GM21529 (cell line): ENCODE measurements at regions not wholly inside any gene's neighbourhood (a gene's known extent, or its start where the extent isn't known, plus 50 kb on each side); places are given as distances from the start of the nearest gene placed in this dataset.
"Not testable (repeated sequence)": the region's sequence is repeated elsewhere in the genome, so short reads cannot be mapped to it uniquely, and the experiment has no call there.

ENCODE experiments used
- ATAC-seq: cut with Tn5 transposase; IDR thresholded peaks from one replicate; pipeline ENCODE4 v1.9.1; 2021; ENCODE audit not compliant: unreplicated experiment

DNA sequence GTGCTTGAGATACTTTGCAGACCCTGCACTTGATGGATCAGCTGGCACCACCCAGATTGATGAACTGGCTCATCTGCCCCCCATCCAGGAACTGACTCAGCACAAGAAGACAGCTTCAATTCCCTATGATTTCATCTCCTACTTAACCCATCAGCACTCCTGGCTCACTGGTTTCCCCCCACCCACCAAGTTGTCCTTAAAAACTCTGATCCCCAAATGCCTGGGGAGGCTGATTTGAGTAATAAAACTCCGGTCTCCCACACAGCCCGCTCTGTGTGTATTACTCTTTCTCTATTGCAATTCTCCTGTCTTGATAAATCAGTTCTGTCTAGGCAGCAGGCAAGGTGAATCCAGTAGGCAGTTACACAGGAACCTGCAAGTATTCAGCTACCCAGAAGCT lies 102.1 kb upstream of the TMTC4 start:
- not testable (repeated sequence) for ATAC-seq

DNA sequence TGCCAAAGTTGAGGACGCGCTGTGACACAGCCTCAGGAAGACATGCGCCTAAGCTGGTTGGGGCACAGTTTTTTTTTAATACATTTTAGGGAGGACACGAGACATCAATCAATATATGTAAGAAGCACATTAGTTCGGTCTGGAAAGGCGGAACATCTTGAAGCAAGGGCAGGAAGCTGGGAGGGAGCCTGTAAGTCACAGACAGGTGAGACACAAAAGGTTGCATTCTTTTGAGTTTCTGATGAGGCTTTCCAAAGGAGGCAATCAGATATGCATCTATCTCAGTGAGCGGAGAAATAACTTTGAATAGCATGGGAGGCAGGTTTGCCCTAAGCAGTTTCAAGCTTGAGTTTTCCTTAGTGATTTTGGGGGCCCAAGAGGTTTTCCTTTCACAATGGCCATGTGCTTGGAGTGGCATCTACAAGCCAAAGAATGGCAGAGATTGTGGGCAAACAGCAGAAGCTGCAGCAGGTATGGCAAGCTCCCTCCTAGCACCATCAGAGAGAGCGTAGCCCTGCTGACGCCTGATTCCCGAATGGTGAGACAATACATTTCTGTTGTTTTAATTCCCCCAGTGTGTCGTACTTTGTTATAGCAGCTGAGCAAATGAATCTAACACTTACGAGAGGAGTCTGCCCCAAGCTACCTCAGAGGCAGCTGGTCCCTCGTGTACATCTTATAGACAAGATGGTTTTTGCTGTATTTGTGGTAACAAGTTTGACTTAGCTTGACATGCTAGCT lies 99.5 kb upstream of the TMTC4 start:
- no peak for ATAC-seq

DNA sequence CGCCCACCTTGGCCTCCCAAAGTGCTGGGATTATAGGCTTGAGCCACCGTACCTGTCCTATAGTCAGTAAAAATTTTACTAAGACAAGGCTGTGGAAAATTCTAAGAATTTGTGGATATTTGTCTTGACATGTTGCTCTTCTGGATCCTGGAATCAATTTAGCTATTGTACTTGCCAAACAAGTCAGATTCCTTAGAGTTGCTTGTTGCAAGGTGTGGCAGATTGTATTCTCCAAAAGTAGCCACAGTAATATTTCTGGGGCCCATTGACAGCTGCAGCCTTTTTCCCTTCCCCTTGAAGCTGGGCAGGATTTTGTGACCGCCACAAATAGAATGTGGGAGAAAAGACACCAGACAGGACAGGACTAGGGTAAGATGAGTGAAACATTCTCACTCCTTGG lies 98.8 kb upstream of the TMTC4 start:
- ATAC-seq: no peak

DNA sequence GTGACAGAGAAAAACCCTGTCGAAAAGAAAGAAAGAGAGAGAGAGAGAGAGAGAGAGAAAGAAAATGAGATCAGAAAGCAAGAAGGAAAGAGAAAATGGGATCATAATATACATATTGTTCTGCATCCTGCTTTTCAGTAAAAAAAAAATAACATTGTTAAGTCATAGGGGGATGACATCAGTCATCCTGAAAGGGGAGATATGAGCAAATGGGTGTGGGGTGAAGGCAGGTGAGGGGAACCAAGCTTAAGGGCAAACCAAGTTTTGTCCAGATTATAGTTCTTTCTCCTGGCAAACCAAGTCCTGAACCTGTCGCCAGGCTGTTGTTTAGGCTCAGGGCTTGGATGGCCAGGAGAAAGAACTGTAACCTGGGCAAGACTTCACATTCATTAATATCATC lies 92.6 kb upstream of the TMTC4 start:
- no peak for ATAC-seq

DNA sequence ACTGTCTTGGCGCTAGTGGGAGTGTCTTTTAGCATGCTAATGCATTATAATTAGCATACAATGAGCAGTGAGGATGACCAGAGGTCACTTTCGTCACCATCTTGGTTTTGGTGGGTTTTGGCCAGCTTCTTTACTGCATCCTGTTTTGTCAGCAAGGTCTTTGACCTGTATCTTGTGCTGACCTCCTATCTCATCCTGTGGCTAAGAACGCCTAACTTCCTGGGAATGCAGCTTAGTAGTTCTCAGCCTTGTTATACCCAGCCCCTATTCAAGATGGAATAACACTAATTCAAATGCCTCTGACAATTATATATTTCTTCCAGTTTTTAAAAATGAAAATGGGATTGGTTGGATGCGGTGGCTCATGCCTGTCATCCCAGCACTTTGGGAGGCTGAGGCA lies 92.0 kb upstream of the TMTC4 start:
- ATAC-seq: not testable (repeated sequence)

DNA sequence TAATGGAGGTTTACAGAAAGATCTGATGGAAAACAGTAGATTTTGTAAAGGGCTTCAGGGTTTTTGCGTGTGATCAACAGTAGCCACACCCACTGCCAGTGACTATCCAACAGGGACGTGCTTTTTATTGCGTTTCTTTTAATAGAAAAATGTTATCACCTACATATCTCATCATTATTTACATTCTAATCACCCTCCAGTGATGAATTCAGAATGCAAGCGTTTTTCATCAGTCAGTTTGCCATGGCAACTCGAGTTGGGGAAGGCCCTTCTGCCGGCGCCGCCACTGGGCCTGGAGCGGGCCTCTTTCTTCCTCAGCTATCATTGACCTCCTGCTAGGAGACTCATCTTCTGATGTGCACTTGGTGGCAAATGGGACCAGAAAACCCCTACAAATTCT lies 90.3 kb upstream of the TMTC4 start:
- ATAC-seq: no peak

DNA sequence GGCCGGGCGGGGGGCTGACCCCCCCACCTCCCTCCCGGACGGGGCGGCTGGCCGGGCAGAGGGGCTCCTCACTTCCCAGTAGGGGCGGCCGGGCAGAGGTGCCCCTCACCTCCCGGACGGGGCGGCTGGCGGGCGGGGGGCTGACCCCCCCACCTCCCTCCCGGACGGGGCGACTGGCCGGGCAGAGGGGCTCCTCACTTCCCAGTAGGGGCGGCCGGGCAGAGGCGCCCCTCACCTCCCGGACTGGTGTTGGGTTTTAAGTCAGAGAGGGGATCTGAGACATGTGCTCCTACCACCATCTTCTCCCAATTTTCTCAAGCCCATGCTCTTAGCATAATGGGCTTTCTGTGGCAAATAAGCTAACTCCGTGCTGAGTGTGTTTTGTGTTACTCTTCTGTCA lies 87.5 kb upstream of the TMTC4 start:
- ATAC-seq: not testable (repeated sequence)

DNA sequence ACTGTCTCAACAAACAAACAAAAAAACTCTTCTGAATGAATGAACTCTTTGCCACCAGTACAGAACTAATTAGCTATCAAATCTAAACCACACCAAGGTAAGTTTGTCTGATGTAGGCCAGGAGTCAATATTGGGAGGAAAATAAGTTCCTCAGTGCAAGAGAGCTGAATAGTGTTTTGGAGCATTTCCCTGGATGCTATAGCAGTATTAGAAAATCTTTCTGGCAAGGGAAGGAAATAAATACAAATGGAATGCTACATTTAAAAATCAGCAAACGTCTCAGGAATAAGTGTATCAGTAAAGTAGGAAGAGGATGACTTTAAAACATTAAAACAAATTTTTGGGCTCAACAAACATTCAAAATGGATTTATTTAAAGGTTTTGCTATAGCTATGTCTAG lies 81.3 kb upstream of the TMTC4 start:
- ATAC-seq: no peak

DNA sequence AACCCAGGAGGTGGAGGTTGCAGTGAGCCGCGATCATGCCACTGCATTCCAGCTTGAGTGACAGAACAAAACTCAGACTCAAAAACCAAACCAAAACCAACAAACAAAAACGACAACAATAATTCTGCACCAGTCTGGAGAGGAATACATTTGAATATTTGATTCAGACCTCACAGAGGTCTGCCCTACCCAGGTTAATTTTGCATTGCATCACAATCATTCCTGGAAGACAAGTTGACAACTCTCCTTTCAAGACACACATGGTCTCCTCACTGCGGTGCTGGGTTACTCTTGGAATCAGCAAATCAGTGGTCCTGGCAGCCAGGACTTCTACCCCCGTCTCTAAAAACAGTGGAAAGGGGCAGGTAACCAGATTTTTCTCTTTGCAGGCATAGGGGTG lies 79.9 kb upstream of the TMTC4 start:
- no peak for ATAC-seq

DNA sequence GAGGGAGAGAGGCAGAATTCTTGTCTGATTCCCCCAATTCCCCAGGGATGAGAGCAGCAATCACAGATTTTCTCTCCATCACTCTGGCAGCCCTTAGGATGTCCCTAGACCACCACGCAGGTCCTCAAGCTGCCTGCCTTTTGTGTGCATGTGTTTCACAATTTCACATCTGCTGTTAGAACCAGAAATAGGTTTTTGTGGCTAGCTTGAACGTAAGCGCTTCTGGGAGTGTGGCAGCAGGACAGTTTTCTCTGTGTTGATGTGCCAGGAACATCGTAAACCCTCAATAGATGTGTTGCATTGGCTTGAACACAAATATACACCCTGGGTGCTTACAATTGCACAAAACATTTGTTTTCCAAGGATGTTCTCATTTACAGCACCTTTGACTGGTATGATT lies 78.8 kb upstream of the TMTC4 start:
- ATAC-seq: no peak

DNA sequence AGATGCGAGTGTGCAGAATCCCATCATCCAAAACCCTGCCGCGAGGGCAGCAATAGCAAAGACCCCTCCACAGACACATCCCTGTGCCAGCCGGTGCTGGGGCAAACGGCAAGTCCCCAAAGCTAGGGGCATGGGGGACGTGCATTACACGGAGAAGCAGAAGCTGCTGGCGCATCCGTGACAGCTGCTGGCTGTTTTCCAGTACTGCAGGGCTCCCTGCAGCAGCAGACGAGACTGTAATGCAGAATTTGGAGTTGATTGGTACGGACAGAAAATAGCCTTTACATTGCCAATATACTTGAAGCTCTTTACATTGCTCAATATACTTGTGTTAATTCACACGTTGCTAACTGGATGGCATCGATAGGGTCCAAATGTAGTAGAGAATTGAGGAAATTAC lies 77.2 kb upstream of the TMTC4 start:
- ATAC-seq: no peak

DNA sequence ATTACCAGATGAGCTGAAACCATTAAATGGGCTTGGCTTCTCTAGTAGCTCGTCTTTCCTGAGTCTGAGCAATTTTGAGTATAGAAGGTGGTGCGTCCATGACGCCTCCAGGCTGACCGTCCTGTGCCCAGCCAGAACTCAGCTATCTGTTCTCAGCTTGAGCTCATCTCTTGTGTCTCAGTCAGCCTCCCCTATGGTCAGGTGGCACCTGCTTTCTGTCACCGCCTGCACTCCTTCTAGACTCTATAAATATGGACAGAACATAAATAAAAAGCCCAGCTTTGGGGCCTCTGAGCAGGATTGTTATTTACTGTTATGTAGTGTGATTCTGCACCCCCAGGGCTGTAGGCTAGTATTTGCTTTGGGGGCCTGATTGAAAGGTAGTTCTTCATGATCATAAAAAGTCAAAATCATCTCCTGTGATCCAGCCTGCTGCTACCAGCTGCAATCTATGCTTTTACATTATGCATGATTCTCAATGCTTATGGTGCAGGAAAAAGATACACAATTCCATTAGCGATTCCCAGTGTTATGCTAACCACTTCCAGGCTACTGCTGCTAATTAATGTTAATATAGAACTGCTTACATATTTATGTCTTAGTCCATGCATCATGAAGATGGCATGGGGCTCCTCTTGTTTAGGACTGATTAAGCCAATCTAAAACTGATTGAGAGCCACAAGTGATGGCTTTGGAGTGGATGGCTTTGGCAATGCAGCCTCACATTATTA lies 72.5 kb upstream of the TMTC4 start:
- ATAC-seq: no peak

DNA sequence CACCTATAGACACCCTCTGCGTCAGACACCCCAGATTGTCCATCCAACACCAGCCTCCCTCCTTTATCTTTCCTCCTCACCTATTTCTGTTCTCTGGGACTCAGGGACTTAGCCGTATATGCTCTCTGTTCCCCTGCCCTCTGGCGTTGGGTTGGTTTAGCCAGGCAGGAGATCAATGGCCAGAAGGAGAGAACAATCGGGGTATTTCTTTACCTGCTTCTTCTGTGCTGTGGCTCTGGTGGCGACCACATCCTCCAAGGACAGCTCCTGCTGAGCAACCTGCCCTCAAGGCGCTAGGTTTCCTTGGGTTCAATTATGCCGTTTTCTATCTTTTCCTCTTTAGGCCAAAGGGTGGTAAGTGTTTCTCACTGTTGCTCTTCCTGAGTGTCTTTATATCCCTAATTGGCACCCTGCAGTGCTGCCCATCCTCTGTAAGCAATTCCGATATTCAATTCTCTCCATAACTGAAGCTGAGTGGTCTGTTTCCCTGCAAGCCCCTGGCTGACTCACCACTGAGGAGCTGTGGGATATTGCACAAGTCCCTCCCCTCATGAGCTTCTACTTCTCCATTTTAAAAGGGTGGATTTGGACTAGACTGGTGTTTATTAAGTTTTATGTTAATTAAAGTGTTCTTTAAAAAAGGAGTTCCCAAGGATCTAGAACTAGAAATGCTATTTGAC lies 63.7 kb upstream of the TMTC4 start:
- no peak for ATAC-seq

DNA sequence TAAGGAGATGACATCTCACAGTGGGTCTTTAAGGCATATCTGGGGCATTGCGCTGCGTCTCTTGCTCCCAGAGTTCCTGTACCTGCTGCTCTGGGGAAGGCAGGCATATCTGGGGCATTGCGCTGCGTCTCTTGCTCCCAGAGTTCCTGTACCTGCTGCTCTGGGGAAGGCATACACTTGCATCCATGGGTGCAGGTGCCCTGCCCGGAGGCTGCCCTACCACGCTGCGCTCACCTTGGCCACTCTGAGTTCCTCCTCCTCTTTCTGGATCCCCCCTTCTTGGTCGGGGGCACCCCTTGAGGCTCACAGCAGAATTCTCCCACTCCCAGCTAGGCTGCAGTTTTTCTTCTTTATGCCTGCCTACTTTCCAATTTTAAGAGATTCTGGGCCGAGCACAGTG lies 60.9 kb upstream of the TMTC4 start:
- no peak for ATAC-seq

DNA sequence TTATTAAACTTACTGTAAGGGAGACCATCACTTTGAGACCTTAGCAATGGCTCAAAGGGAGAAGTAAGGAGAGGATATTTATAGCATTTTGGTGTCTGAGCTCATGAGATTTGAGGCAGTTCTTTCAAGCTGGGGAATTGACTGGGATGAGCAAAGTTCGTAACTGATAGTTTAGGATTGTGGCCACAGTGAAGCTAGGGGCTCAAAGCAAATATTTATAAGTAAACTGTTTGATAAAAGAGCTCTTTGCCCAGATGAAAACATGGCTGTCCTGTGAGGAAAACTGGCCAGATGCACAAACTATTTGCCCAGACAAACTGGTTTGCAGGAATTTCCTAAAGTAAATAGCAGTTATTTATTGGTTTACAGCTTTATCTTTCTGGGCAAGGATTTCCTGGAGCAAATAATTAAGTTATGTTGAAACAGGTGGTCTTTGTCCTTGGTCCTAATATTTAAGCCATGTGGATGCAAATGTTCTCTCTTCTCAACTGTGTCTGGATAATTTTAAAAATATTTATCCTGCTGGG lies 59.7 kb upstream of the TMTC4 start:
- ATAC-seq: no peak

DNA sequence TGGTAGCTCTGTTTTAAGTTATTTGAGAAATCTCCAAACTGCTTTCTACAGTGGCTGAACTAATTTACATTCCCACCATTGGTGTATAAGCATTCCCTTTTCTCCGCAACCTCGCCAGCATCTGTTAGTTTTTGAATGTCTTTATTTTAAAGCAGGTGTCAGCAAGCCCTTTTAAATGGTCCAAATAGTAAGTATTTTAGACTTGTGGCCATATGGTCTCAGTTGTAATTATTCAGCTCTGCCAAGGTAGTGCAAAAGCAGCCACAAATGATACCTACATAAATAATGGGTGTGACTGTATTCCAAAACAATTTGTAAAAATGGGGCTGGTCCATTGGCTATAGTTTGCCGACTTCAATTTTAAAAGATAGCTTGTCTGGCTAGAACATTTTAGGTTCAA lies 58.7 kb upstream of the TMTC4 start:
- ATAC-seq: no peak

DNA sequence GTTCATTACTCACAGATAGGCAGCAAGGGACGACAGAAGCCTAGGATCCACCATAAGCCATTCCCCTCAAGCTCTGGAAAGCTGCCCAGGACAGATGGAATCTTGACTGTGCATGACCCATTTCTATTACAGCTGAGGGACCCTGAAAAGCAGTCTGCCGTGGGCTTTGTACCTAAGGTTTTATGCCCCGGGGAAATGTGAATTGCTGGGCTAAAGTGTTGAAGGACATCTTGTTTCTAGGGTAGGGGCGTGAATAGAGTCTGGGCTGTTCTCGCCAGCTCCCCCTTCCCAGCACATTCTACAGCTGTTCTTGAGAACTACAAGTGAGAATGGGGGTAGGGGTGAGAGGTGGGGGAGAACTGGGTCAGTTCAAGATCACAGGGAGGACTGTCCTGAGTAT lies 53.6 kb upstream of the TMTC4 start:
- no peak for ATAC-seq

DNA sequence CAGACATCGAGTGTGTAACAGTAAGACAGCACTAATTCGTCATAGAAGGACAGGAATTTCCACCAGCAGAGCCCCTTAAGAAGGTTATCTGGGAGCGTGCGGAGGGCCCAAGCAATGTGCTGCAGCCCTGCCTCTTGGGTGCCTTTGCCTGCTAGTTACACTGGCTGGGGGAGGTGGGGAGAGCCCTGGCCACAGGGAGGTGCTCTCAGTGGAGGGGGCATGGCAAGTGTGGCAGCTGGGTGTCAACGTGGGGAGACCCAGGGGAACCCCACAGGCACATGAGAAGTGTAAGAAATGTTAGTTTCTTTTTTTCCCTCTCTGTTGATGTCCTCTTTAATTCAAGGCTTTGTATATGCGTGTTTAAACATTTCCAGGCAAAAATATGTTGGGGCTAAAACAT lies 50.9 kb upstream of the TMTC4 start:
- ATAC-seq: no peak

DNA sequence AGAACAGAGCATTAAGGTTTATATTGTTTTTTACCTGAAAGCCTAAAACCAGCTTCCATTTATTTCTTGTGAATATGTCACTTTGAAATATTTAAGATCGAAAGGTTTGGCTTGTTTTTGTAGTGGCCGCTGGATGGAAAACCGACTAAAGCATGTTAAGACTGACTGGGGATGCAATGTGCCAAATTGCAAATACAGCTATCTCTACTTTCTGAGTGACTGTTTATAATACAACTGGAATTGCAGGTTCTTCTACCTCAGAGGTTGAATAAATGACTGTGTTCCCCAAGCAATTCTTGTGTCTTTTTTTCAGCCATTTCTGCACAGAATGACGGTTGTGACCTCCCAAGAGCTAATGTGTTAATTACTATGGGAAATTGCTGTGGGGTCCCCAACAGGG lies 50.0 kb upstream of the TMTC4 start:
- ATAC-seq: no peak
